ENCODE measurements at regions not wholly inside any gene's neighbourhood (a gene's known extent, or its start where the extent isn't known, plus 50 kb on each side); places are given as distances from the start of the nearest gene placed in this dataset.

DNA sequence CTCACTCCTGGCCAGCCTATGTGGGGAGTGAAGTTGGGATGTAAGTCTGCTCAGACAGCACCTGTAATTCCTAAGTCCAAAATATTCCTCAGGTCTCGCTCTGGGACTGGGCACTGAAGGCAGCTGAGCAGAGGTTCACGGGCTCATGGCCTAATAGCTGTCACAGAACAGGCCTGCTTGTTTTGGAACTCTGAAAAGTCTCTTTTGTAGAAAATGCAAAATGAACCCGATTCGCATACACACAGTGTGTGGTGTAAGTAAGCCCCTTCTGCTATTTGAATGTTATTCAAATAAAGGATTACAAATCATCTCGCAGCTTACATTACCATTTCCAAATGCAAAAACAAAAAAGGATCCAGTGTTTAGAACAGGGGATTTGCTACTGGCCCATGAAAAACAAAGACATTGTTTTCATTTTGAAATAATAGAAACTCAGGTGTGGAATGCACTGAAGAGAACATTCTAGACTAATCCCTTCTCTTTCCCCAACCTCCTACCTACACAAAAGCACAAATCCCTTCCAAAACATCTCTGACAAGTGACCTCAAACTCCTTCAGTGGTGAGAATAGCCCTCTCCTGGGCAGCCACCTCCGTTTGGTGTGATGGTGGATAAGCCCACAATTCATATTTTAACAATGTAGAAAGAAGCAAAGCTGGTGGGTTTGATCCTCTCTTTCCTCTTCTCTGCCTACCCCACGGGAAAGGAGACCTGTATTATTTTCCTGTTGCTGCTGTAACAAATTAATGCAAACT is 118.3 kb upstream of the NCK2 start:
- DNase-seq (ENCODE audit: low read depth) = no peak
- no peak overlapping the region for H3K4me3 ChIP-seq (ENCODE audit: low read depth, low read length)
- TF ChIP-seq, protein P1, sequence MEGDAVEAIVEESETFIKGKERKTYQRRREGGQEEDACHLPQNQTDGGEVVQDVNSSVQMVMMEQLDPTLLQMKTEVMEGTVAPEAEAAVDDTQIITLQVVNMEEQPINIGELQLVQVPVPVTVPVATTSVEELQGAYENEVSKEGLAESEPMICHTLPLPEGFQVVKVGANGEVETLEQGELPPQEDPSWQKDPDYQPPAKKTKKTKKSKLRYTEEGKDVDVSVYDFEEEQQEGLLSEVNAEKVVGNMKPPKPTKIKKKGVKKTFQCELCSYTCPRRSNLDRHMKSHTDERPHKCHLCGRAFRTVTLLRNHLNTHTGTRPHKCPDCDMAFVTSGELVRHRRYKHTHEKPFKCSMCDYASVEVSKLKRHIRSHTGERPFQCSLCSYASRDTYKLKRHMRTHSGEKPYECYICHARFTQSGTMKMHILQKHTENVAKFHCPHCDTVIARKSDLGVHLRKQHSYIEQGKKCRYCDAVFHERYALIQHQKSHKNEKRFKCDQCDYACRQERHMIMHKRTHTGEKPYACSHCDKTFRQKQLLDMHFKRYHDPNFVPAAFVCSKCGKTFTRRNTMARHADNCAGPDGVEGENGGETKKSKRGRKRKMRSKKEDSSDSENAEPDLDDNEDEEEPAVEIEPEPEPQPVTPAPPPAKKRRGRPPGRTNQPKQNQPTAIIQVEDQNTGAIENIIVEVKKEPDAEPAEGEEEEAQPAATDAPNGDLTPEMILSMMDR (IDR thresholded peaks at IDR 0.05; ENCODE audit: control insufficient read depth, extremely low read depth, insufficient read depth) = no peak

DNA sequence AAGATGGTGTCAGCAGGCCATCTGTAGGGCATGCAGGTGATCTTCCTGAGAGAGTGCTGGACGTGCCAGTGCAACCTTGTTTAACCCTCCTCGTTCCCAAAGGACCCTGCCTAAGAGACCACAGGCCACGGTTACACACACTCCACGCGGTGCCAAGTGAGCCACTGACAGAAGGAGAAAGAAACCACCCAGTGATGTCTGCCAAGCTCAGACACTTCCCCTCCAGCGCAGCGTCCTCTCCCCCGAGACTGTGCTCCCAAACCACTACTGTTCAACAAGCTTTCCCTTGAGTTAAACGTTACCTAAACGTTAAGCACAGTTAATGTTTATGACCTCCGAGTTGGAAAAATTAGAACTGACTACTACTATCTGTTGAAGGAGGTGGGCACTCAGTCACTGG is 119.1 kb upstream of the NCK2 start:
- DNase-seq (ENCODE audit: low read depth) = no peak
- no peak overlapping the region for H3K4me3 ChIP-seq (ENCODE audit: low read depth, low read length)
- TF ChIP-seq, protein P1 (IDR thresholded peaks at IDR 0.05; ENCODE audit: control insufficient read depth, extremely low read depth, insufficient read depth) = no peak

DNA sequence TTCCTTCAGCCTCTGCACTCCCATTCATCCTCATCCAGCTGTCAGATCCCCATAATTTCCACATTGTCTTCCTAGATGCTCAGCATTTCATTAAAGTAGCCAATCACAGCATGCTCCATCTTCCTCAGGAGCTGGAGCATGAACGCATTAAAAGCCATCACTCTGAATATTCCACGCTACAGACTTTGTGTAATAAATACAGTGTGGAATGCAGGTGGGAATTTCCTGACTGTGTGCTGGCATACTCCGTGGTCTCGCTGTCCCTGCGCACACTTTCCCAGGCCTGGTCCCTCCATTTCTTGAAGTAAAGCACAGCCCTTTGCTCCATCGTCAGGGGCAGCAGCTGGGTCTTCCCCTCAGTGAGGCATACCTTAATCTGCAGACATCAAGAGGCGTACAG is 123.7 kb upstream of the NCK2 start:
- no peak overlapping the region for H3K4me3 ChIP-seq (ENCODE audit: low read depth, low read length)
- TF ChIP-seq, protein P1 (IDR thresholded peaks at IDR 0.05; ENCODE audit: control insufficient read depth, extremely low read depth, insufficient read depth) = no peak
- no peak for DNase-seq (ENCODE audit: low read depth)

DNA sequence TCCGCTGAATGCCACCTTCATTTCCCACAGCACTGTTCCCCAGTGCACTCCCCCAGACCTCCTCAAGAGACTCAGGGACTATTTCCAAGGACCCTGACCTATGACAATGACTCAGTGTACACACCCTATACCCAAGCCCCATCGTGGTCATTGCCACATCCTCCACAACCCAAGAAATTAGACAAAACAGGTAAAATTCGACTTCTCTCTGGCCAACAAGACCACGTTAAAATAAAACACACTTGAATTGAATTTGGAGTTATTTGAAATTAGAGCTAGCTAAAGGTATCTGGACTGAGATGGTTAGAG is 126.4 kb upstream of the NCK2 start:
- no peak for DNase-seq (ENCODE audit: low read depth)
- no peak overlapping the region for H3K4me3 ChIP-seq (ENCODE audit: low read depth, low read length)
- TF ChIP-seq, protein P1 (IDR thresholded peaks at IDR 0.05; ENCODE audit: control insufficient read depth, extremely low read depth, insufficient read depth) = no peak

DNA sequence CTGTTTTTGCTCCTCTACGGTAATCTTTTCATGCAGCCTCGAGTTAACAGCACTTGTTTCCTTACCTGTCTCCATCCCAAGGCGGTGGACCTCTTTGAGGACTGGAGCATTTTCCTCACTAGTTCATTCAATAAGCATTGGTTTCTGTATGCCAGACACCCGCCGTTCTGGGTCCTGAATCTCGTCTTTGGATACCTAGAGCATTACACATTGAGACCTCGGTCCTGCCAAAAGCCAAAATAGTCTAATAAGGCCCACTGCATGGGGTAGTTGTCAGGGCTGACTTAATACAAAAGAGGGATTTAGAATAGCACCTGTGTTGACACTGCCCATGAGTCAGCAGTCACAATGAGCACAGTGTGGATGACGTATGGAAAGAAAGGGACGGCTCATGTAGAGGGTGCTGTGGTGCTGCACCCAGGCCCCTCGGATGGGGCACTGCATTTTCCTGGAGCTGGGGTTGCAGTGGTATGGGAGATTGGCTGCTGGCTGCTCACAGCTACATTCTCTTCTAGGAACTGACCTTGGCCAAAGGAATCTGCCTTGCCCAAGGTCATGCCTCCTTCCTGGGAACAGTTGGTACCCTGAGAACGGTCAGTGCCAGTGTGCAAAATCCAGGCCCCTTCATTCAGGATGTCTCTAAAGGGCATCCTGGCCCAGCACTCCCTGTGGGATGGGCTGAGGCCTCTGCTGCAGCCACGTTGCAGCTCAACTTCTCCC is 126.9 kb upstream of the NCK2 start:
- no peak overlapping the region for H3K4me3 ChIP-seq (ENCODE audit: low read depth, low read length)
- no peak for DNase-seq (ENCODE audit: low read depth)
- TF ChIP-seq, protein P1 (IDR thresholded peaks at IDR 0.05; ENCODE audit: control insufficient read depth, extremely low read depth, insufficient read depth) = no peak

DNA sequence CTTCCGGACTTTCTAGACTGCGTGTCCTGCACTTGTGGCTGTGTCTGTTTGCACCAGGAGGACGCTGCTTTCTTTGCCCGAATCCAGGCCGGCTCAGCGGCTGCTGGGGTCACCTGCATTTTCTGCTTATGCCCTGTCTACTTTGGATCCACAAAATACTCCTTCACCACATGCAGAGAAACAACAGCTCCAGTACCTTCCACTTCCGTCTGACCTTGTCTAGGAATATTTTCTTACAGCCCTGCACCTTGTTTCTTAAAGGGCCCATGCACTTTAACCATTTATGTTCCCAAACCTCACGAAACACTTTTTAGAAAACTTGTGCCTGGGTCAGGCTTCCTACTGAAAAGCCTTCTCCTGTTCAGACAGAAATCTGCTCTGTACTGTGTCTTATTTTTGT is 129.4 kb upstream of the NCK2 start:
- DNase-seq (ENCODE audit: low read depth) = no peak
- TF ChIP-seq, protein P1 (IDR thresholded peaks at IDR 0.05; ENCODE audit: control insufficient read depth, extremely low read depth, insufficient read depth) = no peak
- no peak overlapping the region for H3K4me3 ChIP-seq (ENCODE audit: low read depth, low read length)

Data from LNCaP clone FGC (cell line).